ENCODE measurements at regions not wholly inside any gene's neighbourhood (a gene's known extent, or its start where the extent isn't known, plus 50 kb on each side); places are given as distances from the start of the nearest gene placed in this dataset.

DNA sequence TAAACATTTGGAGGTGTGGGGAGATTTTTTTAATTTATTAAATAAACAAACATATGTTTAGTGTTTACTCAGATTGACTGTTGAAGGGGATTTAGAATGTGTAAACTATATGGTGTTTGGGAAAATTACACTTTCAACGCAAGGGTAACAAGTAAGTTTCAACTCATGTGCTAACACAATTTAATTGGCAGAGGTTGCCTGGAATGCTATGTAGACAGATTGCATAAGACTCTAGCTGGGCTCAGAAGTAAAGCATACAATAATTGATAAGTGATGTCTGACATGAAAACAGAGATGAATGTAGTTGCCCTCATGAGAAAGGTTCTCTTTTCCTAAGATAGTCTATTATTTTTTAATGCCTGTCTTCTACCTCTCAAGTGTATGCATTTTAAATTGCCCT is 617.4 kb downstream of the KCTD16 start:
- Histone ChIP-seq H3K27me3 (ENCODE audit: insufficient read depth, low read length) (no peaks in the 10 kb centered on the region), H3K4me3 (ENCODE audit: insufficient read depth, low read depth, low read length) (no peak overlapping the region), H3K79me2 (ENCODE audit: insufficient read depth, low read length) (no peaks in the 10 kb centered on the region), H3K9ac (ENCODE audit: low read length) (no peak overlapping the region), H4K20me1 (ENCODE audit: insufficient read depth, low read length) (no peaks in the 10 kb centered on the region), H3K4me1 (ENCODE audit: insufficient read depth, low read length) (no peaks in the 10 kb centered on the region), H3K4me2 (ENCODE audit: low read length) (no peak overlapping the region), H2AFZ (ENCODE audit: low read depth, low read length) (no peak overlapping the region), H3K27ac (ENCODE audit: low read depth, low read length) (no peak overlapping the region), H3K9me3 (ENCODE audit: insufficient read depth, low read depth, low read length) (no peaks in the 10 kb centered on the region), H3K36me3 (ENCODE audit: insufficient read depth, low read length) (no peaks in the 10 kb centered on the region)
- H3K27me3 Mint-ChIP-seq (ENCODE audit: low read depth, unreplicated experiment): no peaks in the 10 kb centered on the region
- H3K36me3 Mint-ChIP-seq (ENCODE audit: low read depth, unreplicated experiment): no peaks in the 10 kb centered on the region
- no peaks in the 10 kb centered on the region for H3K4me1 Mint-ChIP-seq (ENCODE audit: low read depth, unreplicated experiment)
- no peak overlapping the region for H3K27ac Mint-ChIP-seq (ENCODE audit: unreplicated experiment)
- DNase-seq (ENCODE audit: low read depth): no peak
- no peak overlapping the region for H3K4me3 Mint-ChIP-seq (ENCODE audit: unreplicated experiment)
- TF ChIP-seq, protein P1, sequence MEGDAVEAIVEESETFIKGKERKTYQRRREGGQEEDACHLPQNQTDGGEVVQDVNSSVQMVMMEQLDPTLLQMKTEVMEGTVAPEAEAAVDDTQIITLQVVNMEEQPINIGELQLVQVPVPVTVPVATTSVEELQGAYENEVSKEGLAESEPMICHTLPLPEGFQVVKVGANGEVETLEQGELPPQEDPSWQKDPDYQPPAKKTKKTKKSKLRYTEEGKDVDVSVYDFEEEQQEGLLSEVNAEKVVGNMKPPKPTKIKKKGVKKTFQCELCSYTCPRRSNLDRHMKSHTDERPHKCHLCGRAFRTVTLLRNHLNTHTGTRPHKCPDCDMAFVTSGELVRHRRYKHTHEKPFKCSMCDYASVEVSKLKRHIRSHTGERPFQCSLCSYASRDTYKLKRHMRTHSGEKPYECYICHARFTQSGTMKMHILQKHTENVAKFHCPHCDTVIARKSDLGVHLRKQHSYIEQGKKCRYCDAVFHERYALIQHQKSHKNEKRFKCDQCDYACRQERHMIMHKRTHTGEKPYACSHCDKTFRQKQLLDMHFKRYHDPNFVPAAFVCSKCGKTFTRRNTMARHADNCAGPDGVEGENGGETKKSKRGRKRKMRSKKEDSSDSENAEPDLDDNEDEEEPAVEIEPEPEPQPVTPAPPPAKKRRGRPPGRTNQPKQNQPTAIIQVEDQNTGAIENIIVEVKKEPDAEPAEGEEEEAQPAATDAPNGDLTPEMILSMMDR (IDR thresholded peaks at IDR 0.05; ENCODE audit: insufficient read depth, low read depth, low read length): no peak
- TF ChIP-seq EZH2 (IDR thresholded peaks at IDR 0.05; ENCODE audit: insufficient read depth, low read length): no peak
- FAIRE-seq: no peak
- H3K9me3 Mint-ChIP-seq (ENCODE audit: unreplicated experiment): no peaks in the 10 kb centered on the region

DNA sequence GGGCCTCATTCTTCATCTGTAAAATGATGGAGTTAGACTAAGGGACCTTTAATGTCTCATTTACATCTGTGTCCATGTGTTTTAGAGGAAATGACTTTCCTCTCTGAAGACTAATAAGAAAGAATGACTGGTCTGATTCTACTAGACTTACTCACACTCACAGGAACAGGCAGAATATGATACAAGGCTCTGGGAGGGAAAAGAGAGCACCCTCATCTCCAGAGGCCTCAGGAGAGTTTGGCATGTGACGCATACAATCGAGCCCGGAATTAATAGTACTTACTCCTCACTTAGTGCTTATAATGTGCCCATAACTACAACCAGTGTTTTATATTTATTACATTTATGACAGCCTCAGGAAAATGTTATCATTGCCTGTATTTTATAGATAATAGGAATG is 608.7 kb downstream of the KCTD16 start:
- Histone ChIP-seq H4K20me1 (ENCODE audit: insufficient read depth, low read length) (no peaks in the 10 kb centered on the region), H3K27ac (ENCODE audit: low read depth, low read length) (no peak overlapping the region), H2AFZ (ENCODE audit: low read depth, low read length) (no peak overlapping the region), H3K9ac (ENCODE audit: low read length) (no peak overlapping the region), H3K79me2 (ENCODE audit: insufficient read depth, low read length) (no peaks in the 10 kb centered on the region), H3K4me1 (ENCODE audit: insufficient read depth, low read length) (no peaks in the 10 kb centered on the region), H3K4me3 (ENCODE audit: insufficient read depth, low read depth, low read length) (no peak overlapping the region), H3K9me3 (ENCODE audit: insufficient read depth, low read depth, low read length) (no peaks in the 10 kb centered on the region), H3K4me2 (ENCODE audit: low read length) (no peak overlapping the region), H3K27me3 (ENCODE audit: insufficient read depth, low read length) (no peaks in the 10 kb centered on the region), H3K36me3 (ENCODE audit: insufficient read depth, low read length) (no peaks in the 10 kb centered on the region)
- H3K4me1 Mint-ChIP-seq (ENCODE audit: low read depth, unreplicated experiment): peaks cover 3% of the 10 kb centered on the region
- H3K36me3 Mint-ChIP-seq (ENCODE audit: low read depth, unreplicated experiment): no peaks in the 10 kb centered on the region
- no peak for FAIRE-seq
- no peak overlapping the region for H3K4me3 Mint-ChIP-seq (ENCODE audit: unreplicated experiment)
- peak; percentile 9 for DNase-seq (ENCODE audit: low read depth)
- no peaks in the 10 kb centered on the region for H3K9me3 Mint-ChIP-seq (ENCODE audit: unreplicated experiment)
- H3K27ac Mint-ChIP-seq (ENCODE audit: unreplicated experiment): no peak overlapping the region
- no peaks in the 10 kb centered on the region for H3K27me3 Mint-ChIP-seq (ENCODE audit: low read depth, unreplicated experiment)
- TF ChIP-seq, protein P1 (IDR thresholded peaks at IDR 0.05; ENCODE audit: insufficient read depth, low read depth, low read length): no peak
- no peak for TF ChIP-seq EZH2 (IDR thresholded peaks at IDR 0.05; ENCODE audit: insufficient read depth, low read length)

DNA sequence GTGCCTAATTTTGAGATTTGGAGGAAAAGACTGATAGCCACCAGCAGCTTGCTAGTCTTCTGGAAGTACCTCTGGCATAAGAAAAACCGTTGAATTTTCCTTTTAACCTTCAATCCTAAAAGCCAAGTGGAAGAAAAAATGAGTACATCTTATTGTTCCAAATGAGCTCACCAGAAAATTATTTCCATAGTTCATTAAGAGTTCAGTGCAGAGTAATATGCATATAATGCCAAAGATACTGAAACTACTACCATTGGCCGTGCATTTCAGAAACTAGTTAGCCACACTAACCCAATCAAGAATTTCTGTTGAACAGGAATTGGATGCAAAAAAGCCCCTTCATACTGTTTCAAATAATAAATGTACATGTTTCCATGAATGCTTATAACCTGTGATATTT is 607.9 kb downstream of the KCTD16 start:
- Histone ChIP-seq H4K20me1 (ENCODE audit: insufficient read depth, low read length) (no peaks in the 10 kb centered on the region), H3K9me3 (ENCODE audit: insufficient read depth, low read depth, low read length) (no peaks in the 10 kb centered on the region), H3K4me1 (ENCODE audit: insufficient read depth, low read length) (no peaks in the 10 kb centered on the region), H3K4me3 (ENCODE audit: insufficient read depth, low read depth, low read length) (no peak overlapping the region), H3K79me2 (ENCODE audit: insufficient read depth, low read length) (no peaks in the 10 kb centered on the region), H3K27me3 (ENCODE audit: insufficient read depth, low read length) (no peaks in the 10 kb centered on the region), H3K9ac (ENCODE audit: low read length) (no peak overlapping the region), H3K36me3 (ENCODE audit: insufficient read depth, low read length) (no peaks in the 10 kb centered on the region), H3K27ac (ENCODE audit: low read depth, low read length) (no peak overlapping the region), H3K4me2 (ENCODE audit: low read length) (no peak overlapping the region), H2AFZ (ENCODE audit: low read depth, low read length) (no peak overlapping the region)
- no peak overlapping the region for H3K27ac Mint-ChIP-seq (ENCODE audit: unreplicated experiment)
- H3K4me3 Mint-ChIP-seq (ENCODE audit: unreplicated experiment): no peak overlapping the region
- H3K9me3 Mint-ChIP-seq (ENCODE audit: unreplicated experiment): no peaks in the 10 kb centered on the region
- H3K27me3 Mint-ChIP-seq (ENCODE audit: low read depth, unreplicated experiment): no peaks in the 10 kb centered on the region
- H3K4me1 Mint-ChIP-seq (ENCODE audit: low read depth, unreplicated experiment): peaks cover 3% of the 10 kb centered on the region
- no peak for FAIRE-seq
- TF ChIP-seq, protein P1 (IDR thresholded peaks at IDR 0.05; ENCODE audit: insufficient read depth, low read depth, low read length): no peak
- no peak for TF ChIP-seq EZH2 (IDR thresholded peaks at IDR 0.05; ENCODE audit: insufficient read depth, low read length)
- no peaks in the 10 kb centered on the region for H3K36me3 Mint-ChIP-seq (ENCODE audit: low read depth, unreplicated experiment)
- peak; percentile 13 for DNase-seq (ENCODE audit: low read depth)

Measured in astrocyte (in vitro differentiated cells and primary cell).